Neural cell (in vitro differentiated cells): ENCODE measurements at regions not wholly inside any gene's neighbourhood (a gene's known extent, or its start where the extent isn't known, plus 50 kb on each side); places are given as distances from the start of the nearest gene placed in this dataset.

Source experiments
- H2AFZ ChIP-seq: fragments of 200-600, 300-800 bp; sonication (generic), shearing (Covaris generic); 2 replicates; pipeline ENCODE4 v1.6.0; 2014; ENCODE audit warnings: low read depth, mild to moderate bottlenecking, antibody characterized with exemption, low read length, moderate library complexity
- H3F3A ChIP-seq: fragments of 200-600 bp; shearing (Covaris generic); 2 replicates; pipeline ENCODE4 v1.6.1; 2016; ENCODE audit warnings: mild to moderate bottlenecking, moderate library complexity, mixed read lengths, antibody characterized with exemption, low read length; ENCODE audit not compliant: insufficient read depth, poor library complexity, severe bottlenecking
- H3K27ac ChIP-seq: fragments of 200-600, 300-800 bp; sonication (generic), shearing (Covaris generic); 2 replicates; pipeline ENCODE4 v1.5.1; 2014; ENCODE audit warnings: mild to moderate bottlenecking, low read length, moderate library complexity
- H3K27me3 ChIP-seq: fragments of 300-800, 200-600 bp; sonication (generic), shearing (Covaris generic); 2 replicates; pipeline ENCODE4 v1.6.0; 2014; ENCODE audit warnings: mild to moderate bottlenecking, low read depth, low read length, moderate library complexity; ENCODE audit not compliant: insufficient read depth
- H3K36me3 ChIP-seq: fragments of 300-800, 200-600 bp; sonication (generic), shearing (Covaris generic); 2 replicates; pipeline ENCODE4 v1.5.1; 2014; ENCODE audit warnings: mild to moderate bottlenecking, antibody characterized with exemption, low read length, moderate library complexity; ENCODE audit not compliant: insufficient read depth
- H3K4me2 ChIP-seq: fragments of 300-800, 200-600 bp; sonication (generic), shearing (Covaris generic); 2 replicates; pipeline ENCODE4 v1.6.0; 2014; ENCODE audit warnings: mild to moderate bottlenecking, low read length
- H3K4me3 ChIP-seq: fragments of 300-800, 200-600 bp; sonication (generic), shearing (Covaris generic); 2 replicates; pipeline ENCODE4 v1.5.1; 2014; ENCODE audit warnings: mild to moderate bottlenecking, low read length, moderate library complexity
- H3K79me2 ChIP-seq: fragments of 200-600 bp; shearing (Covaris generic); replicated peaks from 2 replicates; pipeline ENCODE4 v1.6.0; 2014; ENCODE audit warnings: mild to moderate bottlenecking, low read length, moderate library complexity; ENCODE audit not compliant: insufficient read depth
- H3K9ac ChIP-seq: fragments of 300-800, 200-600 bp; sonication (generic), shearing (Covaris generic); 2 replicates; pipeline ENCODE4 v1.6.1; 2016; ENCODE audit warnings: mild to moderate bottlenecking, low read length, mixed read lengths
- H3K9me2 ChIP-seq: fragments of 200-600 bp; shearing (Covaris generic); 2 replicates; pipeline ENCODE4 v1.6.1; 2016; ENCODE audit warnings: mild to moderate bottlenecking, low read length, mixed read lengths; ENCODE audit not compliant: insufficient read depth
- H3K9me3 ChIP-seq: fragments of 200-600, 300-800 bp; sonication (generic), shearing (Covaris generic); 2 replicates; pipeline ENCODE4 v1.6.1; 2016; ENCODE audit warnings: mild to moderate bottlenecking, mixed run types, low read length, moderate library complexity, mixed read lengths
- H4K20me1 ChIP-seq: fragments of 200-600 bp; shearing (Covaris generic); 2 replicates; pipeline ENCODE4 v1.6.1; 2016; ENCODE audit warnings: mild to moderate bottlenecking, mixed run types; ENCODE audit not compliant: insufficient read depth
- EP300 ChIP-seq: fragments of 450-650 bp; conservative IDR thresholded peaks from 2 replicates; pipeline ENCODE4 v1.6.1; 2014; ENCODE audit warnings: antibody characterized with exemption, mild to moderate bottlenecking, moderate library complexity; ENCODE audit not compliant: poor library complexity, severe bottlenecking
- EZH2 ChIP-seq: fragments of 200-600, 300-800 bp; shearing (Covaris generic), sonication (generic); IDR thresholded peaks from 2 replicates; pipeline ENCODE4 v1.6.1; 2014; ENCODE audit warnings: antibody characterized with exemption, low read length, borderline replicate concordance, mild to moderate bottlenecking; ENCODE audit not compliant: insufficient read depth, poor library complexity, severe bottlenecking
- MXI1 ChIP-seq: fragments of 450-650 bp; conservative IDR thresholded peaks from 2 replicates; pipeline ENCODE4 v1.6.1; 2014; ENCODE audit warnings: antibody characterized with exemption, mild to moderate bottlenecking; ENCODE audit not compliant: poor library complexity, severe bottlenecking
- POLR2AphosphoS5 ChIP-seq: IDR thresholded peaks from 2 replicates; pipeline ENCODE4 v1.6.1; 2012
- RAD21 ChIP-seq: fragments of 450-650 bp; conservative IDR thresholded peaks from 2 replicates; pipeline ENCODE4 v1.6.1; 2014; ENCODE audit warnings: antibody characterized with exemption, mild to moderate bottlenecking, moderate library complexity
- REST ChIP-seq: IDR thresholded peaks from 2 replicates; pipeline ENCODE4 v1.6.1; 2012; ENCODE audit warnings: borderline replicate concordance
- SMC3 ChIP-seq: fragments of 450-650 bp; conservative IDR thresholded peaks from 2 replicates; pipeline ENCODE4 v1.6.1; 2014; ENCODE audit warnings: antibody characterized with exemption, mild to moderate bottlenecking, moderate library complexity; ENCODE audit not compliant: poor library complexity
- TAF1 ChIP-seq: IDR thresholded peaks from 2 replicates; pipeline ENCODE4 v1.6.1; 2012; ENCODE audit warnings: low read depth
- TF ChIP-seq, protein P1 (sequence below): fragments of 450-650 bp; IDR thresholded peaks from 2 replicates; pipeline ENCODE4 v1.5.1; 2014; ENCODE audit warnings: antibody characterized with exemption, mild to moderate bottlenecking, moderate library complexity; ENCODE audit not compliant: poor library complexity, severe bottlenecking

DNA sequence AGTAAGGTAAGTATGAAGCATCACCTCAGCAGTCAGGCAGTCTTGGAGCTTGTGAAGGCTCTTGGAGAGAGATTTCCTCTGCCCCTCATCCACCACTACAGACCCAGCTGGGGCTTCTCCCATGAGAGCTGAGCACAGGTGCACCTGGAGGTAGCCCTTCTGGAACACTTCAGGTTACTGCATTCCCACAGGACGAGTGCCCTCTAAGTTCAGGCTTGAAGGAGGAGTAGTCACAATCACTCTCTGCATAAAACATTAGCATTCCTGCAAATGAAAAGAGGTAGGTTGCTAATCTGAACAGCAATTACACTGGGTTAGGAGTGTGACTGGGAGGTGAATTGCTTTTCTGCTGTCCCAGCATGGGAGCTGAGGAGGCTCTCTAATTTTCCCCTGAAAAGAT, 308.8 kb downstream of the TEX13C start:
- Histone ChIP-seq H3F3A (no peaks in the 10 kb centered on the region), H3K36me3 (no peaks in the 10 kb centered on the region), H3K9me3 (no peaks in the 10 kb centered on the region), H2AFZ (no peak overlapping the region), H3K9me2 (no peaks in the 10 kb centered on the region), H4K20me1 (no peaks in the 10 kb centered on the region), H3K27ac (no peak overlapping the region), H3K79me2 (no peaks in the 10 kb centered on the region), H3K27me3 (no peaks in the 10 kb centered on the region), H3K4me2 (no peak overlapping the region), H3K4me3 (no peak overlapping the region), H3K9ac (no peak overlapping the region)
- TF ChIP-seq EZH2 (no peak), RAD21 (no peak), EP300 (no peak), TAF1 (no peak), SMC3 (no peak), REST (no peak), MXI1 (no peak), POLR2AphosphoS5 (no peak)
- TF ChIP-seq, protein P1, sequence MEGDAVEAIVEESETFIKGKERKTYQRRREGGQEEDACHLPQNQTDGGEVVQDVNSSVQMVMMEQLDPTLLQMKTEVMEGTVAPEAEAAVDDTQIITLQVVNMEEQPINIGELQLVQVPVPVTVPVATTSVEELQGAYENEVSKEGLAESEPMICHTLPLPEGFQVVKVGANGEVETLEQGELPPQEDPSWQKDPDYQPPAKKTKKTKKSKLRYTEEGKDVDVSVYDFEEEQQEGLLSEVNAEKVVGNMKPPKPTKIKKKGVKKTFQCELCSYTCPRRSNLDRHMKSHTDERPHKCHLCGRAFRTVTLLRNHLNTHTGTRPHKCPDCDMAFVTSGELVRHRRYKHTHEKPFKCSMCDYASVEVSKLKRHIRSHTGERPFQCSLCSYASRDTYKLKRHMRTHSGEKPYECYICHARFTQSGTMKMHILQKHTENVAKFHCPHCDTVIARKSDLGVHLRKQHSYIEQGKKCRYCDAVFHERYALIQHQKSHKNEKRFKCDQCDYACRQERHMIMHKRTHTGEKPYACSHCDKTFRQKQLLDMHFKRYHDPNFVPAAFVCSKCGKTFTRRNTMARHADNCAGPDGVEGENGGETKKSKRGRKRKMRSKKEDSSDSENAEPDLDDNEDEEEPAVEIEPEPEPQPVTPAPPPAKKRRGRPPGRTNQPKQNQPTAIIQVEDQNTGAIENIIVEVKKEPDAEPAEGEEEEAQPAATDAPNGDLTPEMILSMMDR = no peak

- no peak overlapping the region for H3K4me2 ChIP-seq
- no peaks in the 10 kb centered on the region for H3K9me3 ChIP-seq
- TF ChIP-seq POLR2AphosphoS5 = no peak
- TF ChIP-seq REST = no peak
- no peak for TF ChIP-seq SMC3
- TF ChIP-seq RAD21 = no peak
- no peak for TF ChIP-seq TAF1
- TF ChIP-seq, protein P1 = no peak
- no peak for TF ChIP-seq EP300
- no peak for TF ChIP-seq EZH2
- no peak for TF ChIP-seq MXI1
- no peaks in the 10 kb centered on the region for H3K36me3 ChIP-seq
- no peaks in the 10 kb centered on the region for H3K9me2 ChIP-seq
- no peak overlapping the region for H2AFZ ChIP-seq
- H3K4me3 ChIP-seq = no peak overlapping the region
- H3F3A ChIP-seq = no peaks in the 10 kb centered on the region
- no peaks in the 10 kb centered on the region for H3K27me3 ChIP-seq
- H4K20me1 ChIP-seq = no peaks in the 10 kb centered on the region
- H3K9ac ChIP-seq = no peak overlapping the region
- H3K79me2 ChIP-seq = no peaks in the 10 kb centered on the region
- H3K27ac ChIP-seq = no peak overlapping the region
Measured at GRCh38 chrX:125641405-125641804, 321.7 kb downstream of the TEX13C start.
